ENCODE measurements at regions not wholly inside any gene's neighbourhood (a gene's known extent, or its start where the extent isn't known, plus 50 kb on each side); places are given as distances from the start of the nearest gene placed in this dataset.

DNA sequence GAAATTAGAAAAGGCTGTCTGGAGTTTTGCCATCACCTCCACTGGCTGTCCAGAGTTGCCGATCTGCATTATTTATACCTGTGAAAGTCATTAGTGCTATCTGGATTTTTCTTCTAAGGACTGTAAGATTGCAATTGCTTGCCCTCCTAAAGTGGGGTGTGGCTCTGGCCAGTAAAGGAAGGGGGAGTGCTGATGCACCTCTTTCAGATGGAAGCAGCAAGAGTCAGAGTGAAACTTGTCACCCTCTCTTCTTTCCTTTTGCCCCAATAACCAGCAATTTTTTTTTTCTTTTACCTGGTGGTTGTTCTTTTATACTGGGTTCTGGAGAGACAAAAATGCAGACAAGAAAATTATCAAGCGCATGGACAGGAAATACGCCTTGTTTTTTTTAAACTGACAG lies 527.4 kb upstream of the NRP1 start:
- no peak for TF ChIP-seq EZH2 (IDR thresholded peaks at IDR 0.05; ENCODE audit: borderline replicate concordance, insufficient read depth, low read depth, low read length, poor library complexity, severe bottlenecking)
- TF ChIP-seq, protein P1, sequence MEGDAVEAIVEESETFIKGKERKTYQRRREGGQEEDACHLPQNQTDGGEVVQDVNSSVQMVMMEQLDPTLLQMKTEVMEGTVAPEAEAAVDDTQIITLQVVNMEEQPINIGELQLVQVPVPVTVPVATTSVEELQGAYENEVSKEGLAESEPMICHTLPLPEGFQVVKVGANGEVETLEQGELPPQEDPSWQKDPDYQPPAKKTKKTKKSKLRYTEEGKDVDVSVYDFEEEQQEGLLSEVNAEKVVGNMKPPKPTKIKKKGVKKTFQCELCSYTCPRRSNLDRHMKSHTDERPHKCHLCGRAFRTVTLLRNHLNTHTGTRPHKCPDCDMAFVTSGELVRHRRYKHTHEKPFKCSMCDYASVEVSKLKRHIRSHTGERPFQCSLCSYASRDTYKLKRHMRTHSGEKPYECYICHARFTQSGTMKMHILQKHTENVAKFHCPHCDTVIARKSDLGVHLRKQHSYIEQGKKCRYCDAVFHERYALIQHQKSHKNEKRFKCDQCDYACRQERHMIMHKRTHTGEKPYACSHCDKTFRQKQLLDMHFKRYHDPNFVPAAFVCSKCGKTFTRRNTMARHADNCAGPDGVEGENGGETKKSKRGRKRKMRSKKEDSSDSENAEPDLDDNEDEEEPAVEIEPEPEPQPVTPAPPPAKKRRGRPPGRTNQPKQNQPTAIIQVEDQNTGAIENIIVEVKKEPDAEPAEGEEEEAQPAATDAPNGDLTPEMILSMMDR (IDR thresholded peaks at IDR 0.05) = no peak
- no peak for DNase-seq
- Histone ChIP-seq H3K4me3 (ENCODE audit: control extremely low read depth in 1 of 5, extremely low read depth in 1 of 5, insufficient read depth in 1 of 5, low read depth in 2 of 5, low read length in 4 of 5) (no peak overlapping the region), H3K27me3 (replicated peaks in 1 of 4; ENCODE audit: control extremely low read depth in 1 of 4, control insufficient read depth in 3 of 4, insufficient read depth in 4 of 4, low read length in 3 of 4) (no peaks in the 10 kb centered on the region), H3K27ac (ENCODE audit: low read length in 2 of 2) (no peak overlapping the region), H3K9me3 (ENCODE audit: control extremely low read depth in 1 of 3, control insufficient read depth in 2 of 3, insufficient read depth in 1 of 3, low read length in 2 of 3) (peaks cover 0 to 2% (median 0%) of the 10 kb centered on the region in 3 donors), H4K20me1 (ENCODE audit: control insufficient read depth, insufficient read depth, low read length, poor library complexity, severe bottlenecking) (no peaks in the 10 kb centered on the region), H2AFZ (ENCODE audit: insufficient read depth, low read depth, low read length, poor library complexity, severe bottlenecking) (no peak overlapping the region), H3K9ac (ENCODE audit: low read length) (no peak overlapping the region), H3K4me2 (replicated peaks; ENCODE audit: low read depth, low read length, poor library complexity, severe bottlenecking) (no peak overlapping the region), H3K79me2 (ENCODE audit: control insufficient read depth, insufficient read depth, low read length) (no peaks in the 10 kb centered on the region), H3K4me1 (ENCODE audit: control insufficient read depth in 2 of 2, insufficient read depth in 2 of 2, low read length in 2 of 2) (no peaks in the 10 kb centered on the region), H3K36me3 (replicated peaks in 1 of 2; ENCODE audit: control extremely low read depth in 1 of 2, control insufficient read depth in 1 of 2, extremely low read depth in 1 of 2, insufficient read depth in 2 of 2, low read length in 1 of 2) (no peaks in the 10 kb centered on the region)
- ChIA-PET POLR2A (no interaction called here), CTCF (interaction anchor here (0.7 kb wide), 1 partner anchor 805 kb away, joined by 3 read pairs; no protein-coding TSS in a partner anchor)
- Mint-ChIP-seq H3K4me3 (no peak overlapping the region), H3K27me3 (no peaks in the 10 kb centered on the region), H3K4me1 (no peaks in the 10 kb centered on the region), H3K27ac (no peak overlapping the region), H3K9me3 (ENCODE audit: insufficient read depth) (peaks cover 3% of the 10 kb centered on the region)
- intact Hi-C loops (cut with micrococcal nuclease) = no loop called here
- no CpG with 5 or more reads among the region's 3 CpGs for WGBS (ENCODE audit: insufficient coverage)
- no peak for ATAC-seq (ENCODE audit: low read depth)

DNA sequence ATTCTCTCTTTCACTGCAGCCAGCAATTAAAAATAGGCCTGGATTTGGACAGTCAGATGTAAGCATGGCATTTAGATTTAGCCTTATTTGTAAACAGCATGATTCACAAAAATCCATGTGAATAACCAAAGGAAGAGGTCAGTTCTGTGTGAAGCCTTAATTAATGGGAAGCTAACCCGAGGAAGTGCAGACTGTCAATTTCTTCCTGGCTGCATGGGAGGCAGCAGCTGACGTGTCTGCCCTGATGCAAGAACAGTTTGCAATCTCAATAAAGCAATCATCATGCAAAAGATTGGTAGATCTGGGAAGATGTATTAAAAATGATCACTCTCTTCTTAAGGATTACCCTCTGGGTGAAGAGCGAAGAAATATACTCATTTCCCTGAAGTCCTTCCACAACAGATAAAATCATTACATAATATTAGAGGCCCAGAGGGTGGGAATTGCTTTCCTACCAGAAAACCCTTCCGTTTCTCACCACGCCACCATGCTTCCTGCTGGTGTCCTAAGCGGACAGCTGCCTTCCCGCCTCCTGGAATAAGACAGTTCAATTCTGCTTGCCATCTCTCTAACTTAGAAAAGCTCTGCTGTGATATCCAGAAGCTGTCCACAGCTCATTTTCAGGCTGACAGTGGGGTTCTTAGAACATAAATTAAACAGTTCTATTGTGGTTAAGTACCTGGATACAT lies 526.7 kb upstream of the NRP1 start:
- intact Hi-C loops (cut with micrococcal nuclease) = no loop called here
- H3K9ac ChIP-seq (ENCODE audit: low read length) = no peak overlapping the region
- Mint-ChIP-seq H3K27me3 (no peaks in the 10 kb centered on the region), H3K9me3 (ENCODE audit: insufficient read depth) (peaks cover 3% of the 10 kb centered on the region), H3K4me3 (no peak overlapping the region), H3K4me1 (no peaks in the 10 kb centered on the region), H3K27ac (no peak overlapping the region)
- CTCF ChIA-PET = no interaction called here
- ATAC-seq (ENCODE audit: low read depth) (no peak), DNase-seq (no peak)
- peaks cover 0 to 2% (median 0%) of the 10 kb centered on the region in 3 donors for H3K9me3 ChIP-seq (ENCODE audit: control extremely low read depth in 1 of 3, control insufficient read depth in 2 of 3, insufficient read depth in 1 of 3, low read length in 2 of 3)
- no peaks in the 10 kb centered on the region for H3K36me3 ChIP-seq (replicated peaks in 1 of 2; ENCODE audit: control extremely low read depth in 1 of 2, control insufficient read depth in 1 of 2, extremely low read depth in 1 of 2, insufficient read depth in 2 of 2, low read length in 1 of 2)
- H3K4me1 ChIP-seq (ENCODE audit: control insufficient read depth in 2 of 2, insufficient read depth in 2 of 2, low read length in 2 of 2) = no peaks in the 10 kb centered on the region
- no peak overlapping the region for H2AFZ ChIP-seq (ENCODE audit: insufficient read depth, low read depth, low read length, poor library complexity, severe bottlenecking)
- no peak overlapping the region for H3K4me2 ChIP-seq (replicated peaks; ENCODE audit: low read depth, low read length, poor library complexity, severe bottlenecking)
- POLR2A ChIA-PET = no interaction called here
- no peak for TF ChIP-seq EZH2 (IDR thresholded peaks at IDR 0.05; ENCODE audit: borderline replicate concordance, insufficient read depth, low read depth, low read length, poor library complexity, severe bottlenecking)
- TF ChIP-seq, protein P1 (IDR thresholded peaks at IDR 0.05) = no peak
- H3K4me3 ChIP-seq (ENCODE audit: control extremely low read depth in 1 of 5, extremely low read depth in 1 of 5, insufficient read depth in 1 of 5, low read depth in 2 of 5, low read length in 4 of 5) = no peak overlapping the region
- 53% methylated on average over 4 of the region's 7 CpGs for WGBS (ENCODE audit: insufficient coverage)
- no peaks in the 10 kb centered on the region for H3K27me3 ChIP-seq (replicated peaks in 1 of 4; ENCODE audit: control extremely low read depth in 1 of 4, control insufficient read depth in 3 of 4, insufficient read depth in 4 of 4, low read length in 3 of 4)
- H3K79me2 ChIP-seq (ENCODE audit: control insufficient read depth, insufficient read depth, low read length) = no peaks in the 10 kb centered on the region
- no peak overlapping the region for H3K27ac ChIP-seq (ENCODE audit: low read length in 2 of 2)
- H4K20me1 ChIP-seq (ENCODE audit: control insufficient read depth, insufficient read depth, low read length, poor library complexity, severe bottlenecking) = no peaks in the 10 kb centered on the region

Data from B cell (primary cell).